Epithelial cell of prostate (primary cell): ENCODE measurements at regions not wholly inside any gene's neighbourhood (a gene's known extent, or its start where the extent isn't known, plus 50 kb on each side); places are given as distances from the start of the nearest gene placed in this dataset.

Experiments used
- DNase-seq: peaks from one replicate; pipeline ENCODE4 v3.0.0-alpha.2; 2011; ENCODE audit warnings: low read depth, low spot score
- H3K27ac ChIP-seq: fragments of 450-650 bp; 2 replicates; pipeline ENCODE4 v1.5.1; 2017; ENCODE audit warnings: mild to moderate bottlenecking

- no peak overlapping the region for H3K27ac ChIP-seq
- no peak for DNase-seq
Measured at GRCh38 chr4:181618896-181619295, 624.3 kb upstream of the TENM3 start.

GRCh38 chr4:181619651-181620050 is 623.6 kb upstream of the TENM3 start:
- no peak for DNase-seq
- H3K27ac ChIP-seq = no peak overlapping the region

- H3K27ac ChIP-seq = no peak overlapping the region
- DNase-seq = no peak
Measured at GRCh38 chr4:181637186-181638105, 605.8 kb upstream of the TENM3 start.

- no peak for DNase-seq
Measured at GRCh38 chr4:181643466-181643865, 599.7 kb upstream of the TENM3 start.

GRCh38 chr4:181645489-181645888 is 597.7 kb upstream of the TENM3 start:
- DNase-seq = no peak
- no peak overlapping the region for H3K27ac ChIP-seq

More at GRCh38 chr4:181643466-181643865, 599.7 kb upstream of the TENM3 start:
- no peak overlapping the region for H3K27ac ChIP-seq

- no peak for DNase-seq
Measured at GRCh38 chr4:181646864-181647263, 596.3 kb upstream of the TENM3 start.

GRCh38 chr4:181647396-181648147 is 595.6 kb upstream of the TENM3 start:
- no peak for DNase-seq
- H3K27ac ChIP-seq = no peak overlapping the region

More at GRCh38 chr4:181646864-181647263, 596.3 kb upstream of the TENM3 start:
- H3K27ac ChIP-seq = no peak overlapping the region

- no peak overlapping the region for H3K27ac ChIP-seq
- DNase-seq = no peak
Measured at GRCh38 chr4:181650033-181650825, 593.0 kb upstream of the TENM3 start.

- no peak overlapping the region for H3K27ac ChIP-seq
- DNase-seq = no peak
Measured at GRCh38 chr4:181656748-181657147, 586.5 kb upstream of the TENM3 start.

- no peak for DNase-seq
- H3K27ac ChIP-seq = no peak overlapping the region
Measured at GRCh38 chr4:181659202-181659601, 584.0 kb upstream of the TENM3 start.

- no peak overlapping the region for H3K27ac ChIP-seq
- no peak for DNase-seq
Measured at GRCh38 chr4:181659876-181660275, 583.3 kb upstream of the TENM3 start.

- DNase-seq = no peak
- H3K27ac ChIP-seq = peak overlapping the region; percentile 61
Measured at GRCh38 chr4:181661090-181661489, 582.1 kb upstream of the TENM3 start.

- no peak for DNase-seq
- peak overlapping the region; percentile 61 for H3K27ac ChIP-seq
Measured at GRCh38 chr4:181661923-181662322, 581.3 kb upstream of the TENM3 start.

GRCh38 chr4:181662383-181662782 is 580.8 kb upstream of the TENM3 start:
- DNase-seq = no peak
- no peak overlapping the region for H3K27ac ChIP-seq

GRCh38 chr4:181670506-181670905 is 572.7 kb upstream of the TENM3 start:
- no peak for DNase-seq
- no peak overlapping the region for H3K27ac ChIP-seq

- H3K27ac ChIP-seq = no peak overlapping the region
- DNase-seq = no peak
Measured at GRCh38 chr4:181671672-181672071, 571.5 kb upstream of the TENM3 start.

GRCh38 chr4:181672751-181673150 is 570.5 kb upstream of the TENM3 start:
- no peak for DNase-seq
- H3K27ac ChIP-seq = no peak overlapping the region

GRCh38 chr4:181674315-181674875 is 568.8 kb upstream of the TENM3 start:
- no peak overlapping the region for H3K27ac ChIP-seq
- no peak for DNase-seq

- H3K27ac ChIP-seq = no peak overlapping the region
- no peak for DNase-seq
Measured at GRCh38 chr4:181676546-181676945, 566.7 kb upstream of the TENM3 start.

- no peak overlapping the region for H3K27ac ChIP-seq
- DNase-seq = no peak
Measured at GRCh38 chr4:181677201-181677600, 566.0 kb upstream of the TENM3 start.
